Spleen (tissue), 11 donors: ENCODE measurements at regions not wholly inside any gene's neighbourhood (a gene's known extent, or its start where the extent isn't known, plus 50 kb on each side); places are given as distances from the start of the nearest gene placed in this dataset.

Experiments used
- DNase-seq: peaks from one replicate; pipeline ENCODE4 v3.0.0-alpha.2; 2020
- H3K27ac ChIP-seq, 8 donors: fragments of 200-600 bp; sonication (generic) in 7 of 8; 1 replicate in 4 of 8; 2 replicates in 4 of 8; pipeline versions ENCODE4 v1.5.0 to v1.8.0; 2016 to 2021; ENCODE audit warnings: inconsistent platforms in 4 of 8, mild to moderate bottlenecking in 4 of 8, moderate library complexity in 1 of 8
- H3K27me3 ChIP-seq, 7 donors: fragments of 200-600 bp; sonication (generic) in 6 of 7; replicated peaks in 1 of 7; 1 replicate in 4 of 7; 2 replicates in 3 of 7; pipeline versions ENCODE4 v1.5.0 to v1.8.0; 2016 to 2021; ENCODE audit warnings: inconsistent platforms in 3 of 7, mild to moderate bottlenecking in 1 of 7
- H3K36me3 ChIP-seq, 6 donors: fragments of 200-600 bp; sonication (generic) in 5 of 6; 1 replicate in 4 of 6; 2 replicates in 2 of 6; pipeline versions ENCODE4 v1.5.0 to v1.8.0; 2016 to 2021; ENCODE audit warnings: inconsistent platforms in 2 of 6
- H3K4me1 ChIP-seq, 6 donors: fragments of 200-600 bp; sonication (generic) in 5 of 6; 1 replicate in 3 of 6; 2 replicates in 3 of 6; pipeline versions ENCODE4 v1.5.0 to v1.8.0; 2016 to 2021; ENCODE audit warnings: inconsistent platforms in 3 of 6
- H3K4me3 ChIP-seq, 8 donors: fragments of 200-600 bp; sonication (generic) in 7 of 8; 1 replicate in 4 of 8; 2 replicates in 4 of 8; pipeline versions ENCODE4 v1.5.0 to v1.8.0; 2016 to 2021; ENCODE audit warnings: inconsistent platforms in 4 of 8, mild to moderate bottlenecking in 4 of 8, moderate library complexity in 2 of 8
- H3K9me3 ChIP-seq, 8 donors: fragments of 200-600 bp; sonication (generic) in 7 of 8; 1 replicate in 4 of 8; 2 replicates in 4 of 8; pipeline versions ENCODE4 v1.5.0 to v1.8.0; 2016 to 2021; ENCODE audit warnings: inconsistent platforms in 4 of 8
- CTCF ChIP-seq, 11 experiments: fragments of 200-600 bp in 7 of 11; fragments of 450-650 bp in 4 of 11; sonication (generic) in 4 of 11; IDR thresholded peaks in 8 of 11; conservative IDR thresholded peaks in 3 of 11; 1 replicate in 7 of 11; 2 replicates in 4 of 11; pipeline versions ENCODE4 v1.4.0 to v1.8.0; 2016 to 2021; ENCODE audit warnings: antibody characterized with exemption in 11 of 11, inconsistent platforms in 4 of 11, mild to moderate bottlenecking in 1 of 11
- POLR2A ChIP-seq, 3 donors: fragments of 450-650 bp; IDR thresholded peaks; one replicate each; pipeline ENCODE4 v1.5.1; 2017; ENCODE audit warnings: antibody characterized with exemption in 3 of 3, mild to moderate bottlenecking in 1 of 3
- POLR2AphosphoS5 ChIP-seq, 3 donors: sonication (generic); formaldehyde crosslinking; IDR thresholded peaks; one replicate each; pipeline ENCODE4 v1.5.1; 2017; ENCODE audit warnings: antibody characterized with exemption in 3 of 3
- WGBS, 5 donors: extraction: QIAGEN DNeasy Blood & Tissue Kit in 3 of 5; methylation state at CpG; one replicate each; pipeline versions ENCODE4 v1.1.5 to v1.1.7; 2013 to 2018; 5-methylcytosine and 5-hydroxymethylcytosine counted together
- intact Hi-C: fragments of 100-400 bp; cut with DNase I; formaldehyde crosslinking; loops from one replicate; pipeline ENCODE4 v1.15.0; 2023; ENCODE audit warnings: low total_unique reads
- donor health status: healthy with polysubstance abuse.
- donor health status: DM: no; HTN: no; CAD: no; lungs with moderate emphysema.
- donor health status: DM: no; HTN: no; CAD: no.
- donor health status: Bipolar disorder and iron deficiency.
- donor health status: healthy.
- donor health status: DM: no; HTN: no; CAD: no.
- donor health status: DM: yes; HTN: yes; CAD: no.

GRCh38 chr3:71868876-71869275 lies 83.9 kb upstream of the PROK2 start:
- Histone ChIP-seq H3K27ac (no peak overlapping the region), H3K4me1 (peaks cover 0 to 13% (median 3%) of the 10 kb centered on the region in 6 donors), H3K4me3 (no peak overlapping the region), H3K9me3 (no peaks in the 10 kb centered on the region), H3K27me3 (peaks cover 0 to 17% (median 0%) of the 10 kb centered on the region in 7 donors), H3K36me3 (no peaks in the 10 kb centered on the region)
- no peak for DNase-seq
- intact Hi-C loops: no loop called here
- 70 to 81% (median 80%) methylated on average over 3 of the region's 3 CpGs for WGBS, 5 donors
- TF ChIP-seq CTCF (IDR thresholded peaks at IDR 0.05 in 8 of 11, conservative IDR thresholded peaks at IDR 0.05 in 3 of 11): no peak
- TF ChIP-seq POLR2A (IDR thresholded peaks at IDR 0.05): no peak
- TF ChIP-seq POLR2AphosphoS5 (IDR thresholded peaks at IDR 0.05): no peak

DNA sequence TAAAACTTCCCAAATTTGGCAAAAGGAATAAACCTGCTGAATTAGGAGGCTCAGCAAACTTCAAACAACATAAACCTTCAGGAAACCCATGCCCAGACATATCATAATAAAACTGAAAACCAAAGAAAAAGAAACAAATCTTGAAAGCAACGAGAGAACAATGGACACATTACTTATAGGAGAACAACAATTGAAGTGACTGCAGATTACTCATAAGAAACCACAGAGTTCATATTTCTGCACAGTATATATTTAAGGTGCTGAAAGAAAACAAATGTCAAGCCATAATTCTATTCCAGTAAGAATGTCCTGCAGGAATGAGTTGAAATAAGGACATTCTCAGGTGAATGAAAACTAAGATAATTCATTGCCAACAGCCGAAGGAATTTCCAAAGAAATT lies 80.8 kb upstream of the PROK2 start:
- Histone ChIP-seq H3K4me1 (no peaks in the 10 kb centered on the region), H3K9me3 (peaks cover 0 to 7% (median 5%) of the 10 kb centered on the region in 8 donors), H3K36me3 (no peaks in the 10 kb centered on the region), H3K4me3 (no peak overlapping the region), H3K27me3 (peaks cover 0 to 41% (median 4%) of the 10 kb centered on the region in 7 donors), H3K27ac (no peak overlapping the region)
- no peak for TF ChIP-seq POLR2AphosphoS5 (IDR thresholded peaks at IDR 0.05)
- TF ChIP-seq POLR2A (IDR thresholded peaks at IDR 0.05): no peak
- TF ChIP-seq CTCF (IDR thresholded peaks at IDR 0.05 in 8 of 11, conservative IDR thresholded peaks at IDR 0.05 in 3 of 11): no peak
- intact Hi-C loops: no loop called here
- DNase-seq: no peak
- 69 to 81% (median 73%) methylated on average over 2 of the region's 2 CpGs for WGBS, 5 donors

DNA sequence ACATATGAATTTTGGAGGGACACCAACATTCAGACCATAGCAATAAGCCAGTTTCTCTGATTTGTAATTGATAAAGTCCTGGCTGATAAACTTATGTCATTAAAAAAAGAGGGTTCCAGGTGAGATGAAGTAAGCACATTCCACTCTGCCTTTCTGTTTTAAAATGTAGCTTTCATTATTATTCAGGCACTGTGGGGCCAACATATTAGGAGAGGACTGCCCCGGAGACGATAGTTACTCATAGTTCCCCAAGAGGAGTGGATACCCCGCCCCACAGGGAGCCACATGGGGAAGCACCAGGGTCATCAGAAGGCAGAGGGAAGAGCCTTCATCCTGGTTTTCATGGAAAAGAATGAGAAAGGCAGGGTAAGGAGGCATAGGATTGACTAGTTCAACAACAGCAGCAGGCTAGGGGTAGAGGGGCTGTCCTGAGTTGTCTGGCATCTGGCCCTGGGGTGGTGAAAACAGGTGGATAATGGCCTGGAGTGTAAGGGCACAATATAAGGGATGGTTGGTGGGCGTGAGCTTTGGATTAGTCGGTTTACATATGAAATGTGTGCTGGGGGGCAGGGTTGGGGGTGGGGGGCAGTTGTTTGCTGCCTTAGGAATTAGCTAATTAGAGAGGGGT lies 78.7 kb upstream of the PROK2 start:
- 66 to 81% (median 71%) methylated on average over 5 of the region's 5 CpGs for WGBS, 5 donors
- no peak overlapping the region for H3K27ac ChIP-seq
- H3K4me3 ChIP-seq: no peak overlapping the region
- DNase-seq: no peak
- peaks cover 3 to 9% (median 4%) of the 10 kb centered on the region in 6 donors for H3K4me1 ChIP-seq
- TF ChIP-seq POLR2AphosphoS5 (IDR thresholded peaks at IDR 0.05) (no peak), CTCF (IDR thresholded peaks at IDR 0.05 in 8 of 11, conservative IDR thresholded peaks at IDR 0.05 in 3 of 11) (no peak), POLR2A (IDR thresholded peaks at IDR 0.05) (no peak)
- intact Hi-C loops: no loop called here
- no peaks in the 10 kb centered on the region for H3K36me3 ChIP-seq
- H3K27me3 ChIP-seq: peaks cover 0 to 50% (median 4%) of the 10 kb centered on the region in 7 donors
- H3K9me3 ChIP-seq: peaks cover 0 to 16% (median 12%) of the 10 kb centered on the region in 8 donors

DNA sequence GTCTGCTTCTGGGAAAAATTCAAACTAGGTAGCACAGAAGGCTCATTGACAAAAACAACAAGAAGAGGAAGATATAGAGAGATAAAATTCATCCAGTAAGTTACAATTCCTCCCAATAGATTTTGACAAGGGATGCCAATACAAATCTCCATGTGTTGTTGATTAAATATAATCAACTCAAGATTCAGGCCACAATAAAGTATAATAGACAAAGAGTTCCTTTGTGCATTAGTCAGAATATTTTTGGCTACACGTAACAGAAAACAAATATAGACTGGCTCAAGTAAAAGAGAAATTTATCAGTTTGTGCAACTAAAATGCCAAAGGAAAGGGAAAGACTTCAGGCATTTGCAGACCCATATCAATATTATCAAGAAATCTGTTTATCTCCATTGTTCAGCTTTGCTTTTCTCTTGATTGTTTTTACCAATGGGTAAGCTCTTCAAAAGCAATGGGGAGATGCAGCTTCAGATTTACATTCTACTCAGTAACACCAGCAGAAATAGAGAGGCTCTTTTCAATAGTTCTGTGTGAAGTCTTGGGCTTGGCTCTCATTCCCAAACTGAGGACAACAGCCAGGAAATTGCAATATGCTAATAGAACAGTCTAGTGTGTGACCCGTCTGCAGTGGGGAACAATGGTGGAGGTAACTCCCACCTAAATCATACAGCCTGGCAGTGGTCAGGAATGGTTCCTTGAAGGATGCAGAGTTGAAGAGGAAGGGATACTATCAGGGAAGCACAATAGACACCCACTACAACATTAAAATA lies 77.6 kb upstream of the PROK2 start:
- H3K27me3 ChIP-seq: peaks cover 0 to 50% (median 4%) of the 10 kb centered on the region in 7 donors
- no peak overlapping the region for H3K4me3 ChIP-seq
- H3K4me1 ChIP-seq: peaks cover 4 to 19% (median 10%) of the 10 kb centered on the region in 6 donors
- WGBS, 5 donors: 73 to 92% (median 86%) methylated on average over 2 of the region's 2 CpGs
- H3K27ac ChIP-seq: no peak overlapping the region
- no peaks in the 10 kb centered on the region for H3K36me3 ChIP-seq
- intact Hi-C loops: no loop called here
- DNase-seq: no peak
- TF ChIP-seq POLR2AphosphoS5 (IDR thresholded peaks at IDR 0.05) (no peak), POLR2A (IDR thresholded peaks at IDR 0.05) (no peak), CTCF (IDR thresholded peaks at IDR 0.05 in 8 of 11, conservative IDR thresholded peaks at IDR 0.05 in 3 of 11) (no peak)
- peaks cover 0 to 16% (median 12%) of the 10 kb centered on the region in 8 donors for H3K9me3 ChIP-seq
